ENCODE measurements at regions not wholly inside any gene's neighbourhood (a gene's known extent, or its start where the extent isn't known, plus 50 kb on each side); places are given as distances from the start of the nearest gene placed in this dataset.

- TF ChIP-seq CTCF (IDR thresholded peaks at IDR 0.05) (no peak), POLR2A (IDR thresholded peaks at IDR 0.05) (no peak)
Measured at GRCh38 chr1:192521734-192522133, 53.8 kb upstream of the RGS1 start.
